ENCODE measurements at regions not wholly inside any gene's neighbourhood (a gene's known extent, or its start where the extent isn't known, plus 50 kb on each side); places are given as distances from the start of the nearest gene placed in this dataset.

- no peak overlapping the region for H3K27ac Mint-ChIP-seq
- H3K4me3 Mint-ChIP-seq, result no peak overlapping the region
- Histone ChIP-seq H3K27me3 (ENCODE audit: control insufficient read depth in 1 of 2, insufficient read depth in 2 of 2, low read length in 2 of 2) (no peaks in the 10 kb centered on the region), H3K4me1 (ENCODE audit: insufficient read depth, low read length) (no peaks in the 10 kb centered on the region), H3K27ac (ENCODE audit: low read depth in 1 of 2, low read length in 2 of 2) (no peak overlapping the region), H3K4me3 (ENCODE audit: low read length) (no peak overlapping the region), H3K9me3 (ENCODE audit: control insufficient read depth in 1 of 2, insufficient read depth in 1 of 2, low read length in 2 of 2) (no peaks in the 10 kb centered on the region), H3K36me3 (ENCODE audit: insufficient read depth, low read length) (no peaks in the 10 kb centered on the region)
- ATAC-seq (ENCODE audit: poor library complexity) (no peak), DNase-seq (peak in 1 of 14 experiments; percentile 8)
- intact Hi-C loops (cut with DNase I, micrococcal nuclease), result no loop called here
- H3K36me3 Mint-ChIP-seq (ENCODE audit: low read depth), result no peaks in the 10 kb centered on the region
- ChIA-PET CTCF (interaction anchor here (1.3 kb wide), 1 partner anchor 36 kb away, joined by 4 read pairs; no protein-coding TSS in a partner anchor), POLR2A (no interaction called here)
- no peaks in the 10 kb centered on the region for H3K9me3 Mint-ChIP-seq
- TF ChIP-seq, protein P1, sequence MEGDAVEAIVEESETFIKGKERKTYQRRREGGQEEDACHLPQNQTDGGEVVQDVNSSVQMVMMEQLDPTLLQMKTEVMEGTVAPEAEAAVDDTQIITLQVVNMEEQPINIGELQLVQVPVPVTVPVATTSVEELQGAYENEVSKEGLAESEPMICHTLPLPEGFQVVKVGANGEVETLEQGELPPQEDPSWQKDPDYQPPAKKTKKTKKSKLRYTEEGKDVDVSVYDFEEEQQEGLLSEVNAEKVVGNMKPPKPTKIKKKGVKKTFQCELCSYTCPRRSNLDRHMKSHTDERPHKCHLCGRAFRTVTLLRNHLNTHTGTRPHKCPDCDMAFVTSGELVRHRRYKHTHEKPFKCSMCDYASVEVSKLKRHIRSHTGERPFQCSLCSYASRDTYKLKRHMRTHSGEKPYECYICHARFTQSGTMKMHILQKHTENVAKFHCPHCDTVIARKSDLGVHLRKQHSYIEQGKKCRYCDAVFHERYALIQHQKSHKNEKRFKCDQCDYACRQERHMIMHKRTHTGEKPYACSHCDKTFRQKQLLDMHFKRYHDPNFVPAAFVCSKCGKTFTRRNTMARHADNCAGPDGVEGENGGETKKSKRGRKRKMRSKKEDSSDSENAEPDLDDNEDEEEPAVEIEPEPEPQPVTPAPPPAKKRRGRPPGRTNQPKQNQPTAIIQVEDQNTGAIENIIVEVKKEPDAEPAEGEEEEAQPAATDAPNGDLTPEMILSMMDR (IDR thresholded peaks at IDR 0.05), result no peak
- H3K4me1 Mint-ChIP-seq (ENCODE audit: low read depth), result no peaks in the 10 kb centered on the region
- H3K27me3 Mint-ChIP-seq, result no peaks in the 10 kb centered on the region
These were observed 229.7 kb upstream of the FMN2 start for GRCh38 chr1:239861985-239862384.

GRCh38 chr1:239868058-239868832, 223.4 kb upstream of the FMN2 start:
- H3K4me1 Mint-ChIP-seq (ENCODE audit: low read depth), result no peaks in the 10 kb centered on the region
- no peak overlapping the region for H3K4me3 Mint-ChIP-seq
- no peak overlapping the region for H3K4me3 ChIP-seq (ENCODE audit: low read length)
- no peak overlapping the region for H3K27ac Mint-ChIP-seq
- no peak overlapping the region for H3K27ac ChIP-seq (ENCODE audit: low read depth in 1 of 2, low read length in 2 of 2)
- intact Hi-C loops (cut with DNase I, micrococcal nuclease), result no loop called here
- TF ChIP-seq, protein P1 (IDR thresholded peaks at IDR 0.05), result no peak
- H3K36me3 ChIP-seq (ENCODE audit: insufficient read depth, low read length), result no peaks in the 10 kb centered on the region
- H3K36me3 Mint-ChIP-seq (ENCODE audit: low read depth), result no peaks in the 10 kb centered on the region
- no peak for DNase-seq
- H3K27me3 Mint-ChIP-seq, result no peaks in the 10 kb centered on the region
- H3K4me1 ChIP-seq (ENCODE audit: insufficient read depth, low read length), result no peaks in the 10 kb centered on the region
- POLR2A ChIA-PET, result no interaction called here
- H3K27me3 ChIP-seq (ENCODE audit: control insufficient read depth in 1 of 2, insufficient read depth in 2 of 2, low read length in 2 of 2), result no peaks in the 10 kb centered on the region
- ATAC-seq (ENCODE audit: poor library complexity), result no peak
- CTCF ChIA-PET, result interaction anchor here (0.9 kb wide), 1 partner anchor 30 kb away, joined by 3 read pairs; no protein-coding TSS in a partner anchor
- H3K9me3 Mint-ChIP-seq, result no peaks in the 10 kb centered on the region
- H3K9me3 ChIP-seq (ENCODE audit: control insufficient read depth in 1 of 2, insufficient read depth in 1 of 2, low read length in 2 of 2), result no peaks in the 10 kb centered on the region

GRCh38 chr1:239870194-239870593, 221.5 kb upstream of the FMN2 start:
- H3K27ac Mint-ChIP-seq, result no peak overlapping the region
- no peak overlapping the region for H3K27ac ChIP-seq (ENCODE audit: low read depth in 1 of 2, low read length in 2 of 2)
- intact Hi-C loops (cut with DNase I, micrococcal nuclease), result no loop called here
- H3K36me3 Mint-ChIP-seq (ENCODE audit: low read depth), result no peaks in the 10 kb centered on the region
- H3K9me3 Mint-ChIP-seq, result no peaks in the 10 kb centered on the region
- CTCF ChIA-PET, result no interaction called here
- POLR2A ChIA-PET, result no interaction called here
- TF ChIP-seq, protein P1 (IDR thresholded peaks at IDR 0.05), result no peak
- no peaks in the 10 kb centered on the region for H3K27me3 Mint-ChIP-seq
- H3K4me1 ChIP-seq (ENCODE audit: insufficient read depth, low read length), result no peaks in the 10 kb centered on the region
- no peak overlapping the region for H3K4me3 ChIP-seq (ENCODE audit: low read length)
- ATAC-seq (ENCODE audit: poor library complexity), result no peak
- H3K4me1 Mint-ChIP-seq (ENCODE audit: low read depth), result no peaks in the 10 kb centered on the region
- H3K4me3 Mint-ChIP-seq, result no peak overlapping the region
- H3K36me3 ChIP-seq (ENCODE audit: insufficient read depth, low read length), result no peaks in the 10 kb centered on the region
- DNase-seq, result no peak
- no peaks in the 10 kb centered on the region for H3K27me3 ChIP-seq (ENCODE audit: control insufficient read depth in 1 of 2, insufficient read depth in 2 of 2, low read length in 2 of 2)
- H3K9me3 ChIP-seq (ENCODE audit: control insufficient read depth in 1 of 2, insufficient read depth in 1 of 2, low read length in 2 of 2), result no peaks in the 10 kb centered on the region

Data from CD4-positive, alpha-beta T cell (primary cell).